Activated T-cell treated with anti-CD3 and anti-CD28 coated beads for 4 hours (primary cell): ENCODE measurements at regions not wholly inside any gene's neighbourhood (a gene's known extent, or its start where the extent isn't known, plus 50 kb on each side); places are given as distances from the start of the nearest gene placed in this dataset.
"Not testable (repeated sequence)": the region's sequence is repeated elsewhere in the genome, so short reads cannot be mapped to it uniquely, and the experiment has no call there.

ENCODE experiments used
- DNase-seq: peaks from one replicate; pipeline ENCODE4 v3.0.0-alpha.2; 2020

DNA sequence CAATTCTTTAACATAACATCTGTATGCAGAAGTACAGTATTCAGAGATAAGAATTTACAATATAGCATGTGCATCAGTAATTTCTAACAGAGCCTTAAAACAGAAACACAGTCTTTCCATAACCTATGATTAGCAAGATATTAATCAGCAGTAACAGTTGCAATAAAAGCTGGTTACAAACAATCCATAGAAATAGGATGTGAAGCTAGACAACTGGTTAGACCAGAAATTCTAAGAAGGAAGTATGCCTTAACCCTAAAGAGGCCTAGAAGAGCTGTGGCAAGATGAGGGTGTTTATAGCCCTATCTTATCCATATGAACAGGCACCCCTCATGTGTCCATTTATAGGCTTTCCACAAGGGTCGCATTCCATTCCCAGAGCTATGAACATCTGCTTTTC lies 492.1 kb upstream of the CBLB start:
- not testable (repeated sequence) for DNase-seq

DNA sequence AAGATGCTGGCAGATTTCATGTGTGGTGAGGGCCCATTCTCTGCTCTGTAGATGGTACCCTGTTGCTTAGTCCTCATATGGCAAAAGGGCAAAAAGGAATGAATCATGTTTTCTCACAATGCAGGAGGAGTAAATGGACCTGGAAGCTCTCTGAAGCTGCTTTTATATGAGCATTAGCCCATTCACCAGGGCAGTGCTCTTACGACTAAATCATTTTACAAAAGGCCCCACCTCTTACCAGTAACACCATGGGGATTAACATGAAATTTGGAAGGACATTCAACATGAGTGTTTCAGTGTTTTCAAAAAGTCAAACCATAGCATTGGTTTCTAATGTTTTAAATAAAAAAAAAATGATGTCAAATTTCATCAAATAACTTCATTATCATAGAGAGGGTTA lies 495.7 kb upstream of the CBLB start:
- DNase-seq = no peak

DNA sequence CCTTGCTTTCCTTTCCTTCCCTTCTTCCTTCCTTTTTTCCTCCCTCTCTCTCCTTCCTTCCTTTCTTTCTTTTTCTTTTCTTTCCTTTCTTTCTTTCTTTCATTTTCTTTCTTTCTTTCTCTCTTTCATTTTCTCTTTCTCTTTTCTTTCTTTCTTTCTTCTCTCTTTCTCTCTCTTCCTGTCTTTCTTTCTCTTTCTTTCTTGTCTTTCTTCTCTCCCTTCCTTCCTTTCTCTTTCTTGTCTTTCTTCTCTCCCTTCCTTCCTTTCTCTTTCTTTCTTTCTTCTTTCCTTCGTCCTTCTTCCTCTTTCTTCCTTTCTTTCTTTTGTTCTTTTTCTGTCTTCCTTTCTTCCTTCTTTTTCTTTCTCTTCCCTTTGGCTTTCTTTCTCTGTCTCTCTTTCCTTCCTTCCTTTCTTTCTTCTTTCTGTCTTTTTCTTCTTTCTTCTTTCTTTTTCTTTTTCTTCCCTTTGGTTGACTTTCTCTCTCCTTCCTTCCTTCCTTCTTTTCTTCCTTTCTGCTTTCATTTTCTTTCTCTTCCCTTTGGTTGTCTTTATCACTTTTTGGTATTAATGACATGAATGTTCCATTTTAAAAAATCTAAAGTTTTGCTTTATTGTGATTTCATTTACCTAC lies 496.4 kb upstream of the CBLB start:
- DNase-seq = no peak

DNA sequence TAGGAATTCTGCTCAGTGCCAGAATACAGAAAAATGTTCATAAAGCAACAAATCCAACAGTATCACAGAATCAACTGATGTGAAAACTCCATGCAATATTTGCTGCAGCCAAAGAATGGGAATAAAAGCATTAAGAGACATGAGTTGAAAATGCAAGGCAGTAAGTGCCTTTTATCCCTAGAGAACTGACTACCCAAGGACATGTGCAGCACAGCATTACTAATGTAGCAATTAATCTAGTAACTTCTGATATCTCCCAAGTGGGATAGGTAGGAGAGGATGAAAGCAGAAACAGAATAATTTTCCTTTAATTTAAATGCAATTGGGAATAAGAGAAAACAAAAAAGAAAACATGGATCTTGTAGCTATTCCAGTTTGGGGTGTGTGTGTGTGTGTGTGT lies 497.5 kb upstream of the CBLB start:
- no peak for DNase-seq

DNA sequence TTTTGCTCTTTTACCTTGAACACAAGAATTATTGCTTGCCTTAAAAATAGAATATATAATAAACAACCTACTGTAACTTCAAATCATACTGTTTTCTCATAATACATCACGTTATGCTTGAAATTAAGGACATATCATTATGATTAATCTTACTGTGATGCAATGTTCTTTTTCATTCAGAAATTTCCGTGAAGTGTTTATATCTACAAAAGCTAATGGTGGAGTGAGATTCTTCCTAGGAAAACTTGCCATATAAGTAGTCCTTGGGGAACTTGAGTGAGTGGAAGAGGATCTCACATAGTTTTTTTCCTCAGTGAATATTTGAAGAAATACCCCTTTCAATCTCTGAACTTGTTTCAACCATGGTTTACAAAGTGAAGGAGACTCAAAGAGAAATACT lies 498.7 kb upstream of the CBLB start:
- no peak for DNase-seq

DNA sequence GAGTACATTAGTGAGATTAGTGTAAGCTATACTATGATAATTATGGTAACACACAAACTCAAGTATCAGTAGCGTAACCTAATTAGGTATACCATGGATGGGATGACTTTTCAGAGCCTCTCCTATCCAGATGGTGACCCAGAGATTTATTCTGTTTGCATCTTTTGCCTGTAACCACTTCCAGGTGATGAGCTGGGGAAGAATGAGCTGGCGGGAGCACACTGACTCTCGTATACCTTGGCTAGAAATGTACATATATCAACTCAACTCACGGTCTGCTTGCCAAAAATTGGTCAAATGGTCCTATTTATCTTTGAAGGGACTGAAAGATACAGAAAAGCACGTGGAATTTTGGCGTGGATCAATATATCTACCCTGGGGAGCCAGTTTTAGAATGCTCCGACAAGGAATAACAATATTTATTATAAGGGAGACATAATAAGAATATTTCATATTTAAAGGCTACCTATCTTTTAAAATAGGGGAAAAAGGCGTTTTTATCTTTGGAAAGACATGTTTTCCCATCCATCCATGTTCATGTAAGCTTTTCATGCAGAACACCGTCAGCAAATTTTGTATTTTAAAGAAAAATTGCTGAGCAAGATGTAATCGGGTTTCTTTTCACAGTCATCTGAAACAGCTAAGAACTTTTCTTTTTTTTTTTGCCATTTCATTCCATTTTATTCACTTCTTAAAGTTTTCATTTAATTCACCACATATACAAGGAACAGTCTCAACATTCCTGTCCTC lies 502.6 kb upstream of the CBLB start:
- no peak for DNase-seq

DNA sequence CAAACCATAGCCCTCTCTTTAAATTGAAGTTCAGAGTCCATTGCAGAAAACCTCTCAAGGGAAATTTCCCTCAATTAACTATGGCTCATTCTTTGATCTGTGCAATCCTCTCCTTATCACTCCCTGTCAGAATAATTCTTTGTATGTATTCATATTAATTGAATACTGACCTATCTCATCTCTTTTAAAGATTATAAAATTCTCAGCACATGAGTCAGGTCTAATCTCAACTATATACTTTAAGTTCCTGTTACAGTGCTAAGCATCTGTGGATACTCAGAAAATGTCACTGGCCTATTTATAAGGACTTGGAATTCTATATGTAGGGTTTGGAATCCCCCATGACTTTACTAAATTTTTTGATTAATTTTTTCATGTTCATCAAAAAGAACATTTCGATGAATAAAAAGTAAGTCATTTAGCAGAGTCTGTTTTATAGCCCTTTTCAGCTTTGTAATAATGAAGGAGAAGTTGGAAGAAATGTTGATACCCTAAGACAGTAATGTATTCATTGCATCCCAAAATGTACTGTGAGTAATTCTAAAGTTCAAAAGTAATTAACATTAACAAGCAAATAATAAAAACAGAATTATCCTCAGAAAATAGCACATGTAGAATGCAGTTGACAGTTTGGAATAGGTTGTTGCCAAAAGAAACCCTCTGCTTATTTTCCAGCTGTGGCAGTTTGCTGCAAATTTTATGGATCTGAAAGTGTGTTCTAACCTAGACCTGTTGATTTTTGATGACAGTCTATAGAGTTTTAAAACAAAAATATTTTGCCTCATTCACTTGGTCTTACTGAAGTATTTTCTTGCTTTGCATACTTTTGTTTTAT lies 503.4 kb upstream of the CBLB start:
- no peak for DNase-seq

DNA sequence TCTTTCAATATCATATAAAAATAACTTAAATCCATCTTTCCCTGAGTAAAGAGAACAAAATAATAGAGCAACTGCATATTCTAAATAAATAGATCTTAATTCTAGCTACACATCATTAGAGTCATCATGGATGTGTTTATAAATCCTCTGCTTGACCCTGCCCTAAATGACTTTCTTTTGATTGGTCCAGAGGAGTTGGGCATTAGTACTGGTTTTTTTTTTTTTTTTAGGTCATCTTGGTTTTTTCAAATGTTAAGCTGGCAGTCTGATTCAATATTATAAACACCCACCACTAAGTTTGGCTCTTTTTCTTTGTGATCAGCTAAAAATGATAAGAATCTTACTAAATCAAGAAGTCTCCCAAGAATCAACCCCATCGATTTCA lies 504.0 kb upstream of the CBLB start:
- no peak for DNase-seq

DNA sequence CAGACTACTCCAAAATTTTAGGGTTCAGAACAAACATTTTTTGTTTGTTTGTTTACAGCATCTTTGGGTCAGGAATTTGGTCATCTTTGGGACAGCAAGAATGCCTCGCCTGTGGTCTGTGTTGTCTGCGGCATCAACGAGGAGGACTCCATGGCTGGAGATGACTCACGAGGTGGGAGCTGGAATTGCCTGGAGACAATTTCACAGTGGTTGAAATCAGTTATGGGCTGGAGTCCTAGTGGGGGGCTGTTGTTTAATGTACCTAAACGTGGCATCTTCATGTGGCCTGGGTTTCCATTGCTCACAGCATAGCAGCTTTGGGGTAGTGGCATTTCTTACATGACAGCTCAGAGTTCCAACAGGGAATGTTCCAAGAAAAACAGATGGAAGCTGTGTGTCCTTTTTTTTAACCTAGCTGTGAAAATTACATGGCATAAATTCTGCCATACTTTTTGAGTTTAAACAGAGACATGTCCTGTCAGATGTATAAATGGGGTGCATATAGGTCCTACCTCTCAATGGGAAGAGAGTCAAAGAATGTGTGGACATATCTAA lies 507.3 kb upstream of the CBLB start:
- DNase-seq = no peak

DNA sequence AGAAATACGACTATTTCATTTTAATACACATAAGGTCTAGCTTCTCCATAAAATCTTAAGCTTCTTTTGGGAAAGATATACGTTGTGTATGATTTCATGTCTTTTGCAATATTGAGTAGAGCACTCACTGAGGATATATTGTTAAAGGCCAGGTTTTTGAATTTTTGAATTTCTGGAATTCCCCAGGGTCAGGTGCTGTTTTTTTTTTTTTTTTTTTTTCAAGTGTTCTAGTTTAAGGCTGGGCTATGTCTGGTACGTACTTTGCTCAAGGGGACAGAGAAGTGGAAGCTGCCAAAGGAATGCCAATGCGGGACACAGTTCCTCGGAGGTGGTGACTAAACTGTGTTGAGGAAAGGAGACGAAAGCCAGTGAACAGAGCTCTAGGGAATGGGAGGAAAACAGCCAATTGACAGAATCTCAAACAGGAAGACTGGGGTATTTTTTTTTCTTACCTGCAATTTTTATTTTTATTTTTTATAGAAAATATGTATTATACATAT lies 510.5 kb upstream of the CBLB start:
- no peak for DNase-seq

DNA sequence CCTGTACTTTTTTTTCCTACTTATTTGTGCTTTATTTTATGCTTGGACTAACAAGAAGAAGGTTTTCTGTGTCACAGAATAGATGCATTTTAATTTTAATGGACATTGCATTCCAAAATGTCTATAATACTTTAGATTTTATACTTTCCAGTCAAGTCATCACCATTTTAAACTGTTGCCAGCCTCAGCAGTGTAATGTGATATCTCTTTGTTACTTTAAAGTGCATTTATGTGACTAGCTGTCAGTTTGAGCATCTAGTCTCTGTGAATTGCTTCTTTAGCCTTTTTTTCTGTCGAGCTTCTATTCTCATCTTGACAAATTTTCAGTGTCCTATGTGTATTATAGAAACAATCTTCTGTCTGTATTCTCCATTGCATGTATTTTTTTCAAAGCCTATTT lies 511.4 kb upstream of the CBLB start:
- no peak for DNase-seq

DNA sequence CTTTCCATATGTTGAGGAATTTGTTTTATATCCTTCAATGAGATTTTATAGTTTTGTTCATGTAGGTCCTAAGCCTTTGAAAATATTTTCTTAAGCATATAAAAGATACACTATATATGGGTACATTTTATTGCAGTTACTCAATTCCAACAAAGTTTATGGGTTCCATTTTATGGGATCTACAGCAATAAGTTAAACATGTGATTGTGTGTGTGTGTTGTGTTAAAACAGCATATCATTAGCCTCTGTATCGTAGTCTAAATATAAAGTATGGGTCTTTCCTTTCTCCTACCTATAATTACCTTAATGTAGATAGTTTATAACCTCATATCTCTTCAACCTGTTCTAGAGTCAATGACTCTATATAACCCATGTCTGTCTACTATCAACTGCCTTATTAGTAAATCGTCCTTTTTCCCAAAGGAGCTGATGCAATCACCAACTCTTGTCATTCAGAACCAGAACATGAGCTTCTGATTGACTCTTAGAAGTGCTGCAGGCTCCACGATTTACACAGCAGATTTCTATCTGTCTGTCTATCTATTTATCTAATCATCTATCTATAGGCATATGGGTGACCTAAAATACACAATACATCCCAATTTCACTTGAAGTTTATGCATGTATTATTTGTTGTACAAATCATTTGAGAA lies 512.6 kb upstream of the CBLB start:
- DNase-seq = no peak

DNA sequence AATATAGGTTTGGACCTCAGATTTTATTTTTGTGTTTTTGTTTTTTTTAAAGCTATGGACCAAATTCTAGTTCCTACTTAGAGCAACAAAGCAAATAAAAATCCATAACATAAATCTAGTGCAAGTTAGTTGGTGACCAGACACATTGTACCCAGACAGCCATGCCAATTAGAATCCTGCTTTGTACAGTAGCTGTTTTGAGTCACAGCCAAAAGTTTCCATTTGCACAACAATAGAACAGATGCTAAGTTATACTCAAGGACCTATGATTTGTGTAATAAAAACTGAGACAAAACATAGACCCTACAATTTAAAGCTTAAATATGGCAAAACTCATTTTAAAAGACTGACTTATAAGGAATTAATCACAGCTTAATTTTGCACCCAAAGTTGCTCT lies 513.1 kb upstream of the CBLB start:
- no peak for DNase-seq

DNA sequence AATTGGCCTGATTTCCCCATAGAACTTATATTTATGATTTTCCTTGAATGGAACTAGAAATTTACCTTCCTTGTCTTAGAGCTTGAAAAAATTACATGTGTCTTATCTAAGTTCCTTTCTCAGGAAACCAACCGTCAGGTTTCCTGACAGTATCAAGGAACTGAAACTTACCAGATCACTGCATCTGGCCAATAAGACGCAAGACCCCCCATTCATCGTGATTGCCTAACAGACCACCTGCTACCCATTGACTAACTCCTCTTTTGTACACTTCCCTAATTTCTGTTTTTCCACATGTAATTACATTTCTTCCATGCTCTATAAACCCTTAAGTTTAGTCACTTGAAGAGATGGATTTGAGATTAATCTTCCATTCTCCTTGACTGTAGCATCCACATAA lies 517.2 kb upstream of the CBLB start:
- DNase-seq = no peak

DNA sequence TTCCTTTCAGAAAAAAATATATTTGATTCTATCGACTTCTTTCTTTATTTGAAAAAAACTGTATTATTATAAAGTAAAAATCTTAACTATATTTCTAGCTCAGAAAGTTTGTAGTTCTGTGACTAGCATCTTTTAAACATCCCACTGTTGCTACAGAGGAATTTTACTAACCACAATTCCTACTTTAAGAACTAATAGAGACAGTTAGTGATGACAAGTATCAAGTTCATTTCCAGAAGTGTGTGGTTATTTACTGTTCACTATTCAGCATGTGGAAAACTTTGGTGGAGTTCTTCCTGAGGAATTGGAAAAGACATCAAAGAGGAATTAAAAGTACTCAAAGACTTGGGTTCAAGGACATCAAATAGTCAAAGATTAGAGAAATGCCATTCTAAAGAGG lies 524.1 kb upstream of the CBLB start:
- no peak for DNase-seq

DNA sequence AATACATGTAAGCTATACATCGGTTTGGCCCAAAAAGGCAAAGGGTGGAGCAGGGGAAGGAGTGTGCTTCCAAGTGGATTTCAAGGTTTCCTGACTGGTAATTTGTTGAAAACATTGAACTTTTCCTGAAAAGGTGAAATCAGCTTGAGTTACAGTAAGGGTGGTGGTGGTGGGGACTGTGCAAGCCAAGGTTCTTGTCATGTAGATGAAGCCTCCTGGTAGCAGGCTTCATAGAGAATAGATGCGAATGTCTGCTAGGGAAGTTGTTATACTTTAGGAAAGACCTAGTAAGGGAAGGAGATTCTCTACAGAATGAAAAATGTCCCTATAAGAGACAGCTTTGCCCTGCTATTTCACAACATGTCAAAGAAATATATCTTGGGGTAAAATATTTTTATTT lies 528.2 kb upstream of the CBLB start:
- no peak for DNase-seq

DNA sequence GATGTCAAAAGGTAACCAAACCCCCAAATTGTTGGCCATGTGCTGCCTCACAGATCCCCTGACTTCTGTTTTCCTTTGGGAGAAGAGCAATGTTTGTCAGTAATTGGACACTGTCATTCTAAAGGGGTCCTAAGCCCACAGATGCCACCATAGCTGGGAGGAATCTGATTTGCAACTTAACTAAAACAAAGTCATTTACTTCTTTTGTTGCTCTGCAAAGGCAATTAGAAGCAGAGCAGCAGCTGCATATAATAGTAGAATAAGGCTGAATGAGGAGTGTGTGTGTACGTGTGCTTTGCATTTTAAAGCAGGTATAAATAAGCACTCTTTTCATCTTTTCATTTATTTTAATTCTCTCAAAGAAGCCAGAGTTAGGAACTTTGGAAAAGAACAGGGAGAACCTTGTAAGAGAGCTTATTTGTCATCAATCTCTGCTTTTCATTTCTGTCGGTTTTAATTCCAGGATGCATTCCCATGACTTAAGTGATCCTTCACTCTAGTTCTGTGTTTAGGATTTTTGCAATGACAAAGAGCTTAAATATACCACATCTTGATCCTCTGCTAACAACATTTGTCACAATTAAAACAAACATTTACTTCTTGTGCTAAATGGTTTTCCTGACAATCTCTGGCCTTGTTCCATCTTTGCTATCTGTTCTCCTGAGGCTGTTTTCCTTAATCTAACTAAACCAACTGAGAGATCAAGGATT lies 530.2 kb upstream of the CBLB start:
- DNase-seq = no peak

DNA sequence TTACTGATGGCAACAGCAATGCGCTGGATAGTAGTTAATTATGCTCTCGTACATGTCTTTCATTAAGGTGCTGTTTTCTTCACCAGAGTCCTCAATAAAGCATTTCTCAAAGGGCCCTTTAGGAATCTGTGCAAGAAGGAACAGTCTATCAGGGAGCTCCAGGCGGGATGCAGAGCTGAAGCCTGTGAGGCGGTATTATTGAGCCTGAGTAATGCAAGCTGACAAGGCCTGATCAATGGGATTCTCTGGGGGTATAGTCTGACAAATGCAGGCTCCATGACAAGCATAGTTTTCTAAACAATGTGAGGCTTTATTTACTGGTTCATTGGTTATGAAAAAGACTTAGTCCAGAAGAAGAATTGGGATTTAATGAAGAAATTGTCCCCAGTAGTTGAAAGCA lies 530.9 kb upstream of the CBLB start:
- DNase-seq = no peak

DNA sequence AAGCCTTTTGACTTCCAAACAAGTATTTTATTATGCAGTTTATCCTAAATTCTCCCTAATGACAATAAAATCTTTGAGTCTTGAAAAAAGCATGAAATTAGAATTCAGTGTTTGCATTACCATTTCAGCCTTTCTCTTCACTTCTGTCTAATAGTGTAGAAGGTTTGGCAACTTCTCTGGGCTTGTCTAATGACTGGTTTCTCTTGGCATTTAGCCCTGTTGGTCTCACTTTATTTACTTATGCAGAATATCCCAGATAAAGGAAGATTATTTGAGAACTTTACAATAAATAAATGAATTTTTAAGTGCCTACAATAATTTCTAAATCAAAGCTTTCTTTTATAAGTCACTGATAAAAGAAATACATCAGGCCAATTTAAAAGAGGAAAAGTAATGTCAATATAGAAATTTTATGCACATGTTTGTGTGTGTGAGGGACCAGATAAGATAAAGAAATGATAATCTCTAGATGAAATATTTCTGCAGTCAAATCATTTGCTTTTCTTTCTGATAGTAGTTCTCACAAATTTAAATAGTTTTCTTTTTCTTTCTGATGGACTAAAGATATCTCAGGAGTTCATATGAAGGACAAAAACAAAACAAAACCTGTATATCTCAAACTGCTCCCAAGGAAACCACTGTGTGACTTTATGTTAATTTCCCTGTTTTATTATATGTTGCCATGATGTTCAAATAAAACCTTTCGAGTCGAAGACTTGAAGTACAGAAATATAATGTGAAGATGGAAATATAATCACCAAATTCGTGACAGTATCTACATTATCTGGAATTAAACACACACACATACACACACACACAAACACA lies 533.1 kb upstream of the CBLB start:
- DNase-seq = no peak

DNA sequence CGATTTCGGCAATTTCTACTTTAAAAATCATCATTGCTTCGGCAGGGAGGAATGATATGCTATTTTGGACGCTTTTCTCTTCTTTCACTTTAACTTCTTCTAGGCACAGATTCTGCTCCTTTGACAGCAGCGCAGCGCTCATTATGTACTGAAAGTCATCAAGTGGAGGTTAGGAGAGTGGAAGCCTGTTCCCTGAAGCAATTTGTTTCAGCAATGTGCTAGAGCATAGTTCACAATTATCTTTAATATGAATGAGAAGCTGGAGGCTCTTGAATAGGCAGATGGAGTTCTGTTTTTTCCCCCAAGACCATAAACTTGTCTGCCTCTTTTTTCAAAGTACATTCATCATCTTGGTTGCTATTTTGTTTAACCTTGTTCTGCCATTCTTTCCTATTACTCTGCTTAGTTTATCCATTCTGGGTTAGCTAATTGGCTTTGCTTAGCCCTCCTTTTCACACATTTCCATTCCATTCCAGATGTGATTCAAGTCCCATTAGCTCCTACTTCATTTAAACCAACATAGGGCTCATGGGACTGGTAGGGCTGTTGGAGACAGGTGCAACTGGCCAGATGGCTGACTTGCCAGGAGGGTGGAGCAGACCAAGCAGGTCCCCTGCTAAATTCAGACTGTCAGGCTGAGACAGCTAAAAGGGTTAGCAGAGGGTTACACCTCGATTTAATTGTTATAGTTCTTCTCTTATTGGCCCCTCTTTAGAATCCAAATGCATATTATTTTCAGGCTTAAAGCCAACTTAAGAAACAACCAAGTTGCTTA lies 534.7 kb upstream of the CBLB start:
- DNase-seq = no peak

DNA sequence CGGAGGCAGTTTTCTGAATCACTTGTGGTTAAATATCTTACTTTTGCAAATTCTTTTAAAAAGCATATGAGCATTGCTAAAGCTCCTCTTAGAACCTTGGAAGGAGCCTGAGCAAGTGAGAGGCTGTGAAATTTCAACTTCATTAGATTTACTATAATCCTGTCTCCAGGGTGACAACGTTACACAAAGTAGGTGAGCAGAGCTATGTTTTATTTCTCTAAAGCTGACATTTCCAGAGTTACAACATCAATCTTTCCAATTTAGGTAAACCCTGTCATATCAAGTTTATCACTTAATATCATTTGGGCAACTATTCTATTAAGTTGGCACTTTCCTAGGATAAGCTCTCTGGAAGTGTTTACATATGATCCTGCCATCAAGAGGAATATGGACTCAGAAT lies 544.9 kb upstream of the CBLB start:
- no peak for DNase-seq
